HEK293 (cell line): ENCODE measurements at regions not wholly inside any gene's neighbourhood (a gene's known extent, or its start where the extent isn't known, plus 50 kb on each side); places are given as distances from the start of the nearest gene placed in this dataset.

Experiments
- CTCF ChIA-PET: fragments of 350-600 bp; formaldehyde crosslinking; extraction: SDS; loops from one replicate; lab custom pipeline; 2021; ENCODE audit warnings: antibody characterized with exemption; lab: Yijun Ruan, JAX
- POLR2A ChIA-PET: fragments of 300-600 bp; formaldehyde crosslinking; extraction: SDS; loops from one replicate; lab custom pipeline; 2020; ENCODE audit warnings: antibody characterized with exemption, inconsistent platforms; lab: Yijun Ruan, JAX
- H3K27ac ChIP-seq: fragments of 200-500 bp; sonication (Bioruptor generic); 2 replicates; pipeline ENCODE4 v1.5.1; 2014; ENCODE audit warnings: low read depth, low read length, control low read depth, inconsistent platforms; ENCODE audit errors: extremely low read depth
- H3K36me3 ChIP-seq, 2 experiments: fragments of 200-500 bp in 1 of 2; sonication (Bioruptor generic) in 1 of 2; 1 replicate in 1 of 2; 2 replicates in 1 of 2; pipeline ENCODE4 v1.5.1; 2014 to 2017; ENCODE audit warnings: inconsistent platforms in 2 of 2, low read length in 2 of 2; ENCODE audit not compliant: control insufficient read depth in 2 of 2, insufficient read depth in 1 of 2
- H3K4me1 ChIP-seq: fragments of 200-500 bp; sonication (Bioruptor generic); 2 replicates; pipeline ENCODE4 v1.5.1; 2014; ENCODE audit warnings: mild to moderate bottlenecking, low read length, inconsistent platforms; ENCODE audit not compliant: control insufficient read depth, insufficient read depth
- H3K4me3 ChIP-seq: 2 replicates; pipeline ENCODE4 v1.5.1; 2011; ENCODE audit warnings: low read depth, mild to moderate bottlenecking, control low read depth, low read length, moderate library complexity
- H3K9me3 ChIP-seq: fragments of 200-500 bp; sonication (Bioruptor generic); 2 replicates; pipeline ENCODE4 v1.5.1; 2014; ENCODE audit warnings: low read depth, low read length, inconsistent platforms; ENCODE audit not compliant: control insufficient read depth, insufficient read depth
- HOXD13 ChIP-seq: sonication (generic); formaldehyde crosslinking; IDR thresholded peaks from 2 replicates; pipeline ENCODE4 v1.8.0; 2022; ENCODE audit warnings: missing genetic modification reagents, borderline replicate concordance
- KLF1 ChIP-seq: fragments of 450-650 bp; formaldehyde crosslinking; IDR thresholded peaks from 2 replicates; pipeline ENCODE4 v1.5.1; 2016; ENCODE audit warnings: missing biosample characterization, missing genetic modification characterization
- KLF17 ChIP-seq: fragments of 450-650 bp; formaldehyde crosslinking; IDR thresholded peaks from 2 replicates; pipeline ENCODE4 v1.5.1; 2016; ENCODE audit warnings: missing biosample characterization, missing genetic modification characterization
- KLF7 ChIP-seq: fragments of 450-650 bp; formaldehyde crosslinking; IDR thresholded peaks from 2 replicates; pipeline ENCODE4 v1.5.1; 2016; ENCODE audit warnings: missing biosample characterization, missing genetic modification characterization, borderline replicate concordance
- KLF8 ChIP-seq: fragments of 450-650 bp; formaldehyde crosslinking; IDR thresholded peaks from 2 replicates; pipeline ENCODE4 v1.5.1; 2016; ENCODE audit warnings: missing biosample characterization, missing genetic modification characterization
- ZBTB44 ChIP-seq: fragments of 450-650 bp; IDR thresholded peaks from 2 replicates; pipeline ENCODE4 v1.5.1; 2018; ENCODE audit warnings: missing biosample characterization, mild to moderate bottlenecking, missing genetic modification characterization
- ZNF121 ChIP-seq: fragments of 450-650 bp; formaldehyde crosslinking; IDR thresholded peaks from 2 replicates; pipeline ENCODE4 v1.5.1; 2016; ENCODE audit warnings: missing biosample characterization, missing genetic modification characterization
- ZNF138 ChIP-seq: fragments of 450-650 bp; formaldehyde crosslinking; IDR thresholded peaks from 2 replicates; pipeline ENCODE4 v1.5.1; 2016; ENCODE audit warnings: missing biosample characterization, missing genetic modification characterization, borderline replicate concordance
- ZNF280C ChIP-seq: fragments of 450-650 bp; formaldehyde crosslinking; IDR thresholded peaks from 2 replicates; pipeline ENCODE4 v1.5.1; 2016; ENCODE audit warnings: missing biosample characterization, missing genetic modification characterization
- ZNF302 ChIP-seq: fragments of 450-650 bp; formaldehyde crosslinking; IDR thresholded peaks from 2 replicates; pipeline ENCODE4 v1.5.1; 2016; ENCODE audit warnings: missing biosample characterization, missing genetic modification characterization, low read depth
- ZNF426 ChIP-seq: fragments of 450-650 bp; formaldehyde crosslinking; IDR thresholded peaks from 2 replicates; pipeline ENCODE4 v1.5.1; 2017; ENCODE audit warnings: missing biosample characterization, missing genetic modification characterization, mild to moderate bottlenecking, inconsistent platforms, moderate library complexity
- ZNF433 ChIP-seq: fragments of 450-650 bp; formaldehyde crosslinking; IDR thresholded peaks from 2 replicates; pipeline ENCODE4 v1.5.1; 2016; ENCODE audit warnings: missing biosample characterization, missing genetic modification characterization, low read depth
- ZNF555 ChIP-seq: fragments of 450-650 bp; formaldehyde crosslinking; conservative IDR thresholded peaks from 2 replicates; pipeline ENCODE4 v1.5.1; 2017; ENCODE audit warnings: missing biosample characterization, mild to moderate bottlenecking, missing genetic modification characterization, inconsistent platforms
- ZNF558 ChIP-seq: fragments of 450-650 bp; formaldehyde crosslinking; IDR thresholded peaks from 2 replicates; pipeline ENCODE4 v1.5.1; 2016; ENCODE audit warnings: missing biosample characterization, missing genetic modification characterization
- ZNF658 ChIP-seq: fragments of 450-650 bp; formaldehyde crosslinking; IDR thresholded peaks from 2 replicates; pipeline ENCODE4; 2016; ENCODE audit warnings: missing biosample characterization, missing genetic modification characterization
- ZNF777 ChIP-seq: fragments of 450-650 bp; formaldehyde crosslinking; IDR thresholded peaks from 2 replicates; pipeline ENCODE4 v1.5.1; 2017; ENCODE audit warnings: missing biosample characterization, missing genetic modification characterization, borderline replicate concordance
- TF ChIP-seq, protein P1 (sequence below): fragments of 450-650 bp; formaldehyde crosslinking; IDR thresholded peaks from 2 replicates; pipeline ENCODE4 v1.5.1; 2016; ENCODE audit warnings: missing biosample characterization, missing genetic modification characterization
- TF ChIP-seq, protein P2 (sequence below): fragments of 450-650 bp; formaldehyde crosslinking; IDR thresholded peaks from 2 replicates; pipeline ENCODE4 v1.5.1; 2016; ENCODE audit warnings: missing biosample characterization, missing genetic modification characterization, low read depth

- ChIA-PET POLR2A (no interaction called here), CTCF (no interaction called here)
- TF ChIP-seq, protein P1, sequence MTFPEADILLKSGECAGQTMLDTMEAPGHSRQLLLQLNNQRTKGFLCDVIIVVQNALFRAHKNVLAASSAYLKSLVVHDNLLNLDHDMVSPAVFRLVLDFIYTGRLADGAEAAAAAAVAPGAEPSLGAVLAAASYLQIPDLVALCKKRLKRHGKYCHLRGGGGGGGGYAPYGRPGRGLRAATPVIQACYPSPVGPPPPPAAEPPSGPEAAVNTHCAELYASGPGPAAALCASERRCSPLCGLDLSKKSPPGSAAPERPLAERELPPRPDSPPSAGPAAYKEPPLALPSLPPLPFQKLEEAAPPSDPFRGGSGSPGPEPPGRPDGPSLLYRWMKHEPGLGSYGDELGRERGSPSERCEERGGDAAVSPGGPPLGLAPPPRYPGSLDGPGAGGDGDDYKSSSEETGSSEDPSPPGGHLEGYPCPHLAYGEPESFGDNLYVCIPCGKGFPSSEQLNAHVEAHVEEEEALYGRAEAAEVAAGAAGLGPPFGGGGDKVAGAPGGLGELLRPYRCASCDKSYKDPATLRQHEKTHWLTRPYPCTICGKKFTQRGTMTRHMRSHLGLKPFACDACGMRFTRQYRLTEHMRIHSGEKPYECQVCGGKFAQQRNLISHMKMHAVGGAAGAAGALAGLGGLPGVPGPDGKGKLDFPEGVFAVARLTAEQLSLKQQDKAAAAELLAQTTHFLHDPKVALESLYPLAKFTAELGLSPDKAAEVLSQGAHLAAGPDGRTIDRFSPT: no peak
- TF ChIP-seq KLF1 (tag by site-specific recombination) (no peak), ZNF433 (tag by site-specific recombination) (no peak), HOXD13 (CRISPR knock-in tag) (no peak), ZNF302 (tag by site-specific recombination) (no peak), ZNF426 (no peak), ZNF558 (tag by site-specific recombination) (no peak), ZNF280C (no peak), KLF17 (tag by site-specific recombination) (no peak), KLF8 (tag by site-specific recombination) (no peak), ZBTB44 (no peak), ZNF555 (tag by site-specific recombination) (no peak), ZNF121 (tag by site-specific recombination) (no peak), ZNF777 (tag by site-specific recombination) (no peak), ZNF138 (tag by site-specific recombination) (no peak), ZNF658 (tag by site-specific recombination) (no peak), KLF7 (tag by site-specific recombination) (no peak)
- TF ChIP-seq, protein P2, sequence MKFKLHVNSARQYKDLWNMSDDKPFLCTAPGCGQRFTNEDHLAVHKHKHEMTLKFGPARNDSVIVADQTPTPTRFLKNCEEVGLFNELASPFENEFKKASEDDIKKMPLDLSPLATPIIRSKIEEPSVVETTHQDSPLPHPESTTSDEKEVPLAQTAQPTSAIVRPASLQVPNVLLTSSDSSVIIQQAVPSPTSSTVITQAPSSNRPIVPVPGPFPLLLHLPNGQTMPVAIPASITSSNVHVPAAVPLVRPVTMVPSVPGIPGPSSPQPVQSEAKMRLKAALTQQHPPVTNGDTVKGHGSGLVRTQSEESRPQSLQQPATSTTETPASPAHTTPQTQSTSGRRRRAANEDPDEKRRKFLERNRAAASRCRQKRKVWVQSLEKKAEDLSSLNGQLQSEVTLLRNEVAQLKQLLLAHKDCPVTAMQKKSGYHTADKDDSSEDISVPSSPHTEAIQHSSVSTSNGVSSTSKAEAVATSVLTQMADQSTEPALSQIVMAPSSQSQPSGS (tag by site-specific recombination): no peak
- Histone ChIP-seq H3K36me3 (no peaks in the 10 kb centered on the region), H3K4me3 (no peak overlapping the region), H3K27ac (no peak overlapping the region), H3K4me1 (no peaks in the 10 kb centered on the region), H3K9me3 (no peaks in the 10 kb centered on the region)
Observed at GRCh38 chr3:6680119-6680806, 180.7 kb upstream of the GRM7 start.
